ENCODE measurements at regions not wholly inside any gene's neighbourhood (a gene's known extent, or its start where the extent isn't known, plus 50 kb on each side); places are given as distances from the start of the nearest gene placed in this dataset.

- Histone ChIP-seq H3K27ac (ENCODE audit: low read length) (no peak overlapping the region), H4K20me1 (ENCODE audit: insufficient read depth, low read length) (no peaks in the 10 kb centered on the region), H3K9ac (ENCODE audit: low read length) (no peak overlapping the region), H2AFZ (ENCODE audit: low read length) (no peak overlapping the region), H3K79me2 (ENCODE audit: low read length) (no peaks in the 10 kb centered on the region), H3K9me3 (replicated peaks; ENCODE audit: insufficient read depth, low read length) (no peaks in the 10 kb centered on the region), H3K27me3 (replicated peaks; ENCODE audit: insufficient read depth, low read length) (no peaks in the 10 kb centered on the region), H3K36me3 (replicated peaks; ENCODE audit: insufficient read depth, low read length) (no peaks in the 10 kb centered on the region), H3K4me1 (ENCODE audit: low read length) (no peaks in the 10 kb centered on the region), H3K4me3 (ENCODE audit: low read length) (no peak overlapping the region), H3F3A (ENCODE audit: insufficient read depth, low read length) (no peaks in the 10 kb centered on the region), H3K9me2 (replicated peaks; ENCODE audit: insufficient read depth, low read length) (no peaks in the 10 kb centered on the region), H3K4me2 (ENCODE audit: low read depth, low read length) (no peak overlapping the region)
- DNase-seq, result no peak
- TF ChIP-seq CTCF (IDR thresholded peaks at IDR 0.05; ENCODE audit: low read length) (no peak), EZH2 (optimal IDR thresholded peaks at IDR 0.05; ENCODE audit: low read depth, low read length) (no peak)
Observed at GRCh38 chr1:88474555-88475304, 209.3 kb upstream of the PKN2 start.

- no peak for TF ChIP-seq CTCF (IDR thresholded peaks at IDR 0.05; ENCODE audit: low read length)
- no peak for TF ChIP-seq EZH2phosphoT487 (IDR thresholded peaks at IDR 0.05; ENCODE audit: low read length)
- no peak for TF ChIP-seq EZH2 (optimal IDR thresholded peaks at IDR 0.05; ENCODE audit: low read depth, low read length)
- no peaks in the 10 kb centered on the region for H3K9me3 ChIP-seq (replicated peaks; ENCODE audit: insufficient read depth, low read length)
- DNase-seq, result no peak
- no peaks in the 10 kb centered on the region for H3K36me3 ChIP-seq (replicated peaks; ENCODE audit: insufficient read depth, low read length)
- H3K79me2 ChIP-seq (ENCODE audit: low read length), result no peaks in the 10 kb centered on the region
- no peaks in the 10 kb centered on the region for H3K4me1 ChIP-seq (ENCODE audit: low read length)
- no peaks in the 10 kb centered on the region for H4K20me1 ChIP-seq (ENCODE audit: insufficient read depth, low read length)
- H3K4me3 ChIP-seq (ENCODE audit: low read length), result no peak overlapping the region
- no peak overlapping the region for H3K4me2 ChIP-seq (ENCODE audit: low read depth, low read length)
- no peaks in the 10 kb centered on the region for H3K27me3 ChIP-seq (replicated peaks; ENCODE audit: insufficient read depth, low read length)
- no peak overlapping the region for H3K9ac ChIP-seq (ENCODE audit: low read length)
- H3K9me2 ChIP-seq (replicated peaks; ENCODE audit: insufficient read depth, low read length), result no peaks in the 10 kb centered on the region
- H3F3A ChIP-seq (ENCODE audit: insufficient read depth, low read length), result no peaks in the 10 kb centered on the region
- no peak overlapping the region for H3K27ac ChIP-seq (ENCODE audit: low read length)
- H2AFZ ChIP-seq (ENCODE audit: low read length), result no peak overlapping the region
Observed at GRCh38 chr1:88484881-88485280, 199.2 kb upstream of the PKN2 start.

GRCh38 chr1:88488237-88488636 lies 195.8 kb upstream of the PKN2 start:
- TF ChIP-seq EZH2phosphoT487 (IDR thresholded peaks at IDR 0.05; ENCODE audit: low read length) (no peak), CTCF (IDR thresholded peaks at IDR 0.05; ENCODE audit: low read length) (no peak), EZH2 (optimal IDR thresholded peaks at IDR 0.05; ENCODE audit: low read depth, low read length) (no peak)

More at GRCh38 chr1:88488237-88488636, 195.8 kb upstream of the PKN2 start:
- H3K4me1 ChIP-seq (ENCODE audit: low read length), result no peaks in the 10 kb centered on the region
- no peaks in the 10 kb centered on the region for H3K36me3 ChIP-seq (replicated peaks; ENCODE audit: insufficient read depth, low read length)
- H3K9me3 ChIP-seq (replicated peaks; ENCODE audit: insufficient read depth, low read length), result no peaks in the 10 kb centered on the region
- DNase-seq, result no peak
- H3K27ac ChIP-seq (ENCODE audit: low read length), result no peak overlapping the region
- no peak overlapping the region for H3K4me3 ChIP-seq (ENCODE audit: low read length)
- H3K79me2 ChIP-seq (ENCODE audit: low read length), result no peaks in the 10 kb centered on the region
- H3F3A ChIP-seq (ENCODE audit: insufficient read depth, low read length), result no peaks in the 10 kb centered on the region
- no peak overlapping the region for H2AFZ ChIP-seq (ENCODE audit: low read length)
- no peaks in the 10 kb centered on the region for H4K20me1 ChIP-seq (ENCODE audit: insufficient read depth, low read length)
- H3K27me3 ChIP-seq (replicated peaks; ENCODE audit: insufficient read depth, low read length), result no peaks in the 10 kb centered on the region
- no peak overlapping the region for H3K9ac ChIP-seq (ENCODE audit: low read length)
- H3K9me2 ChIP-seq (replicated peaks; ENCODE audit: insufficient read depth, low read length), result no peaks in the 10 kb centered on the region
- no peak overlapping the region for H3K4me2 ChIP-seq (ENCODE audit: low read depth, low read length)
